Bronchial epithelial cell (primary cell): ENCODE measurements at regions not wholly inside any gene's neighbourhood (a gene's known extent, or its start where the extent isn't known, plus 50 kb on each side); places are given as distances from the start of the nearest gene placed in this dataset.
A peak's percentile ranks its signal among the peaks of the same experiment; 100 is the strongest.

Experiments
- DNase-seq: peaks from one replicate; pipeline ENCODE4 v3.0.0-alpha.2; 2010; ENCODE audit warnings: low read depth
- FAIRE-seq: peaks from 2 replicates; lab custom pipeline; 2011; peaks lifted over from hg19 to GRCh38; lab: Jason Lieb, UNC
- H3K27me3 ChIP-seq: 2 replicates; pipeline ENCODE4 v1.5.1; 2011; ENCODE audit warnings: low read length; ENCODE audit not compliant: control insufficient read depth, insufficient read depth
- H3K36me3 ChIP-seq: 2 replicates; pipeline ENCODE4 v1.5.1; 2011; ENCODE audit warnings: low read length; ENCODE audit not compliant: control insufficient read depth, insufficient read depth
- H3K4me3 ChIP-seq: 2 replicates; pipeline ENCODE4 v1.5.1; 2011; ENCODE audit warnings: mild to moderate bottlenecking, low read depth, low read length, control low read depth
- TF ChIP-seq, protein P1 (sequence below): IDR thresholded peaks from 2 replicates; pipeline ENCODE4 v1.5.1; 2011; ENCODE audit warnings: mild to moderate bottlenecking, moderate library complexity, low read length, control low read depth, inconsistent platforms; ENCODE audit not compliant: insufficient read depth, severe bottlenecking

DNA sequence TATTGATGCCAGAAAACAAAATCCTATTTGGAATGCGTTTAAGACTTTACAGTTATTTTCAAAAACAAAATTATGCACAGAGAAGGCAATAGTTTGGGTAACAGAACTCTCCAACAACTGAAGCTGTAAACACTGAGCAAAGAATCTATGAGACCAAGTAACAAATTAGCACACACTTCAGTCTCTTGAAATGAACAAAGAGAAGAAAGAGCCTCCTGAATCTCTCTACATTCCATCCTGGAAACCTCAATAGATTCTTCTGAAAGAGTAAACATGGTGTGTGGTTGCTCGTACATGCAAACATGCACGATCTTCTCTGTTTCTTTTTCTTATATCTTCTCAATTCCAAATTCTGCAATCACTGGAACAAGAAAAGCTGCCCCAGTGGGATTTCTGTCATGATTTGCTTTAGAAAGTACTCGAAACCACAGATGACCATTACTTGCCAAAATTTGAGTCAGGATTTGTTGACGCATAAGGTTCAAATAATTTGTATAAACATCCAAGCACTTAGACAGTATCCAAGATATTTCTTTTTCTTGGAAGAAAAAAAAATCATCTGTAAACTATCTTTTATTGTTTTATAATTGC lies 137.9 kb upstream of the DACH1 start:
- TF ChIP-seq, protein P1, sequence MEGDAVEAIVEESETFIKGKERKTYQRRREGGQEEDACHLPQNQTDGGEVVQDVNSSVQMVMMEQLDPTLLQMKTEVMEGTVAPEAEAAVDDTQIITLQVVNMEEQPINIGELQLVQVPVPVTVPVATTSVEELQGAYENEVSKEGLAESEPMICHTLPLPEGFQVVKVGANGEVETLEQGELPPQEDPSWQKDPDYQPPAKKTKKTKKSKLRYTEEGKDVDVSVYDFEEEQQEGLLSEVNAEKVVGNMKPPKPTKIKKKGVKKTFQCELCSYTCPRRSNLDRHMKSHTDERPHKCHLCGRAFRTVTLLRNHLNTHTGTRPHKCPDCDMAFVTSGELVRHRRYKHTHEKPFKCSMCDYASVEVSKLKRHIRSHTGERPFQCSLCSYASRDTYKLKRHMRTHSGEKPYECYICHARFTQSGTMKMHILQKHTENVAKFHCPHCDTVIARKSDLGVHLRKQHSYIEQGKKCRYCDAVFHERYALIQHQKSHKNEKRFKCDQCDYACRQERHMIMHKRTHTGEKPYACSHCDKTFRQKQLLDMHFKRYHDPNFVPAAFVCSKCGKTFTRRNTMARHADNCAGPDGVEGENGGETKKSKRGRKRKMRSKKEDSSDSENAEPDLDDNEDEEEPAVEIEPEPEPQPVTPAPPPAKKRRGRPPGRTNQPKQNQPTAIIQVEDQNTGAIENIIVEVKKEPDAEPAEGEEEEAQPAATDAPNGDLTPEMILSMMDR = no peak
- DNase-seq (peak; percentile 51), FAIRE-seq (no peak)
- Histone ChIP-seq H3K4me3 (no peak overlapping the region), H3K27me3 (no peaks in the 10 kb centered on the region), H3K36me3 (no peaks in the 10 kb centered on the region)

- no peaks in the 10 kb centered on the region for H3K27me3 ChIP-seq
- H3K4me3 ChIP-seq = no peak overlapping the region
- TF ChIP-seq, protein P1 = no peak
- FAIRE-seq (no peak), DNase-seq (no peak)
- no peaks in the 10 kb centered on the region for H3K36me3 ChIP-seq
Observed at GRCh38 chr13:72004246-72004645, 137.2 kb upstream of the DACH1 start.

DNA sequence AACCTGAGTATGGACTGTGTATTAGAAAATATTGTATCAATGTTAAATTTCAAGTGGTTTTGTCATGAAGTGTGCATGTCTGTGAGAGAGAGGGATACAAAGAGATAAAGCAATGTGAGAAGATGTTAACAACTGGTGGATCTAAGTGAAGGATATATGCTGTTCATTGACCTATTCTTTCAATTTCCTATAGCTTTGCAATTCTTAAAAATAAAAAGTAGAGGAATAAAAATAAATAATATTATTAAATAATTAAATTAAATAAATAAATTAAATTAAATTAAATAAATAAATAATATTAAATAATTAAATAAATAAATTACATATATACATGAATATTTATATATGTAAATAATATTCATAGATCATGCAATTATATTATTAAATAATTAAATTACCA lies 131.2 kb upstream of the DACH1 start:
- no peak overlapping the region for H3K4me3 ChIP-seq
- TF ChIP-seq, protein P1 = no peak
- FAIRE-seq (no peak), DNase-seq (no peak)
- H3K27me3 ChIP-seq = no peaks in the 10 kb centered on the region
- no peaks in the 10 kb centered on the region for H3K36me3 ChIP-seq

DNA sequence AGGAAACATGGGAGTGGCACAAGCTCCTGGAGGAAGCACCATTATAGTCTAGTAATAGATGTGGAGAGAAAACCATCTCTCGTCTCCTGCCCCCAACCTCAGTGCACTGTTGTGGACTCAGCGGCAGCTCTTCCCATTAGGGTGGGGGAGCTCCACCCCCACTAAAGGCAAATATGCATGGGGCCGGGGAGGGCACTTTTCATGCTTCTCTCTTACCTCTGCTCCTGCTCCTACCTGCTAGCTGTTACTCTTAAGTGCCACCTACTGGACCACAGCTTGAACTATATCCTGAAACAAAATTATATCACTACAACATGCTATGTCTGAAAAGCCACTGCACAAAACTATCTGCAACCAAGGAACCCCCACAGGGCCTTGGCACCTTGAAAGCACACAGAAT lies 112.6 kb upstream of the DACH1 start:
- Histone ChIP-seq H3K4me3 (no peak overlapping the region), H3K27me3 (no peaks in the 10 kb centered on the region), H3K36me3 (no peaks in the 10 kb centered on the region)
- FAIRE-seq = no peak
- TF ChIP-seq, protein P1 = peak; percentile 44
- DNase-seq = peak; percentile 13

DNA sequence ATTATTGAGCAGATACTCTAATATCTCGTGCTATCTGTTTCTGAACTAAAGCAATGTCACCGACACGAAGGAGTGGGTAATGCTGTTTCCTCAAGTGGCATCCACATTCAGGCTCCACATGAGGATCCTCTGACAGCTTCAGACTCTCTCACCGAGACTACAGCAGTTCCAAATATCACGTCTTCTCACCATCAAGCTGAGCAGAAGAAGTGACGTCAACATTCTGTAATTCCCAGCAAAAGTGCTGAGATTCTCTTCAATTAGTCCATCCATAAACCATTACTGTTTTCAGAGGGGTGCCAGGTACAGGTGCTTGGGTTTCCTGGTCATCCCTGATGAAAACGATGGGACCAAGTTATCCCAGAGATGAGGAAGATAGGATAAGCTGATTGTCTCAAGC lies 110.0 kb upstream of the DACH1 start:
- DNase-seq = no peak
- TF ChIP-seq, protein P1 = no peak
- FAIRE-seq = no peak

GRCh38 chr13:71967990-71968389 lies 101.0 kb upstream of the DACH1 start:
- TF ChIP-seq, protein P1 = no peak
- Histone ChIP-seq H3K36me3 (no peaks in the 10 kb centered on the region), H3K4me3 (no peak overlapping the region), H3K27me3 (no peaks in the 10 kb centered on the region)
- FAIRE-seq (no peak), DNase-seq (no peak)

More for the DNA sequence above, 110.0 kb upstream of the DACH1 start:
- no peak overlapping the region for H3K4me3 ChIP-seq
- no peaks in the 10 kb centered on the region for H3K36me3 ChIP-seq
- no peaks in the 10 kb centered on the region for H3K27me3 ChIP-seq
